Kidney epithelial cell (primary cell): ENCODE measurements at regions not wholly inside any gene's neighbourhood (a gene's known extent, or its start where the extent isn't known, plus 50 kb on each side); places are given as distances from the start of the nearest gene placed in this dataset.
"Not testable (repeated sequence)": the region's sequence is repeated elsewhere in the genome, so short reads cannot be mapped to it uniquely, and the experiment has no call there.

Experiments
- DNase-seq: peaks from one replicate; pipeline ENCODE4 v3.0.0-alpha.2; 2010; ENCODE audit warnings: low read depth
- H3K27me3 ChIP-seq: 2 replicates; pipeline ENCODE4 v1.6.0; 2011; ENCODE audit warnings: low read length; ENCODE audit not compliant: control insufficient read depth, insufficient read depth
- H3K36me3 ChIP-seq: 2 replicates; pipeline ENCODE4 v1.5.1; 2011; ENCODE audit warnings: low read length; ENCODE audit not compliant: control insufficient read depth, insufficient read depth
- H3K4me3 ChIP-seq: 2 replicates; pipeline ENCODE4 v1.5.1; 2011; ENCODE audit warnings: low read depth, mild to moderate bottlenecking, control low read depth, low read length

GRCh38 chr7:149930374-149931068 lies 56.8 kb downstream of the ATP6V0E2 start:
- not testable (repeated sequence) for H3K36me3 ChIP-seq, H3K4me3 ChIP-seq, H3K27me3 ChIP-seq, DNase-seq

- H3K27me3 ChIP-seq, DNase-seq, H3K4me3 ChIP-seq, H3K36me3 ChIP-seq: not testable (repeated sequence)
These were observed 60.0 kb downstream of the ATP6V0E2 start for GRCh38 chr7:149933776-149934175.

GRCh38 chr7:149947346-149947745 lies 73.6 kb downstream of the ATP6V0E2 start:
- not testable (repeated sequence) for H3K27me3 ChIP-seq

GRCh38 chr7:149948444-149948843 lies 74.7 kb downstream of the ATP6V0E2 start:
- not testable (repeated sequence) for DNase-seq, H3K4me3 ChIP-seq

More at GRCh38 chr7:149947346-149947745, 73.6 kb downstream of the ATP6V0E2 start:
- not testable (repeated sequence) for DNase-seq, H3K4me3 ChIP-seq, H3K36me3 ChIP-seq

GRCh38 chr7:149949863-149950577 lies 76.3 kb downstream of the ATP6V0E2 start:
- not testable (repeated sequence) for H3K27me3 ChIP-seq, H3K36me3 ChIP-seq, H3K4me3 ChIP-seq, DNase-seq

More at GRCh38 chr7:149948444-149948843, 74.7 kb downstream of the ATP6V0E2 start:
- H3K27me3 ChIP-seq, H3K36me3 ChIP-seq: not testable (repeated sequence)

- not testable (repeated sequence) for H3K4me3 ChIP-seq, DNase-seq, H3K27me3 ChIP-seq, H3K36me3 ChIP-seq
These were observed 76.8 kb downstream of the ATP6V0E2 start for GRCh38 chr7:149950578-149950924.

GRCh38 chr7:149951579-149951978 lies 77.8 kb downstream of the ATP6V0E2 start:
- H3K36me3 ChIP-seq, H3K4me3 ChIP-seq, H3K27me3 ChIP-seq, DNase-seq: not testable (repeated sequence)

- not testable (repeated sequence) for H3K36me3 ChIP-seq, DNase-seq, H3K27me3 ChIP-seq, H3K4me3 ChIP-seq
These were observed 85.1 kb downstream of the ATP6V0E2 start for GRCh38 chr7:149958880-149959279.

- H3K27me3 ChIP-seq, H3K4me3 ChIP-seq, H3K36me3 ChIP-seq, DNase-seq: not testable (repeated sequence)
These were observed 87.1 kb downstream of the ATP6V0E2 start for GRCh38 chr7:149960863-149961262.

GRCh38 chr7:149961878-149962277 lies 88.1 kb downstream of the ATP6V0E2 start:
- H3K36me3 ChIP-seq, DNase-seq: not testable (repeated sequence)

GRCh38 chr7:149962685-149963319 lies 89.0 kb downstream of the ATP6V0E2 start:
- H3K4me3 ChIP-seq, DNase-seq, H3K27me3 ChIP-seq, H3K36me3 ChIP-seq: not testable (repeated sequence)

More at GRCh38 chr7:149961878-149962277, 88.1 kb downstream of the ATP6V0E2 start:
- not testable (repeated sequence) for H3K4me3 ChIP-seq, H3K27me3 ChIP-seq

GRCh38 chr7:149963985-149964384 lies 90.2 kb downstream of the ATP6V0E2 start:
- not testable (repeated sequence) for H3K4me3 ChIP-seq, H3K27me3 ChIP-seq, H3K36me3 ChIP-seq, DNase-seq

- not testable (repeated sequence) for DNase-seq, H3K4me3 ChIP-seq, H3K36me3 ChIP-seq, H3K27me3 ChIP-seq
These were observed 92.7 kb downstream of the ATP6V0E2 start for GRCh38 chr7:149966444-149966843.

GRCh38 chr7:149972977-149973376 lies 99.2 kb downstream of the ATP6V0E2 start:
- H3K36me3 ChIP-seq, DNase-seq, H3K27me3 ChIP-seq, H3K4me3 ChIP-seq: not testable (repeated sequence)

- not testable (repeated sequence) for H3K4me3 ChIP-seq, H3K36me3 ChIP-seq, H3K27me3 ChIP-seq, DNase-seq
These were observed 99.9 kb downstream of the ATP6V0E2 start for GRCh38 chr7:149973681-149974080.
